ENCODE measurements at regions not wholly inside any gene's neighbourhood (a gene's known extent, or its start where the extent isn't known, plus 50 kb on each side); places are given as distances from the start of the nearest gene placed in this dataset.

GRCh38 chr12:63226792-63227463, 75.9 kb upstream of the AVPR1A start:
- no peak for TF ChIP-seq EZH2 (IDR thresholded peaks at IDR 0.05; ENCODE audit: borderline replicate concordance, low read length)
- TF ChIP-seq, protein P1, sequence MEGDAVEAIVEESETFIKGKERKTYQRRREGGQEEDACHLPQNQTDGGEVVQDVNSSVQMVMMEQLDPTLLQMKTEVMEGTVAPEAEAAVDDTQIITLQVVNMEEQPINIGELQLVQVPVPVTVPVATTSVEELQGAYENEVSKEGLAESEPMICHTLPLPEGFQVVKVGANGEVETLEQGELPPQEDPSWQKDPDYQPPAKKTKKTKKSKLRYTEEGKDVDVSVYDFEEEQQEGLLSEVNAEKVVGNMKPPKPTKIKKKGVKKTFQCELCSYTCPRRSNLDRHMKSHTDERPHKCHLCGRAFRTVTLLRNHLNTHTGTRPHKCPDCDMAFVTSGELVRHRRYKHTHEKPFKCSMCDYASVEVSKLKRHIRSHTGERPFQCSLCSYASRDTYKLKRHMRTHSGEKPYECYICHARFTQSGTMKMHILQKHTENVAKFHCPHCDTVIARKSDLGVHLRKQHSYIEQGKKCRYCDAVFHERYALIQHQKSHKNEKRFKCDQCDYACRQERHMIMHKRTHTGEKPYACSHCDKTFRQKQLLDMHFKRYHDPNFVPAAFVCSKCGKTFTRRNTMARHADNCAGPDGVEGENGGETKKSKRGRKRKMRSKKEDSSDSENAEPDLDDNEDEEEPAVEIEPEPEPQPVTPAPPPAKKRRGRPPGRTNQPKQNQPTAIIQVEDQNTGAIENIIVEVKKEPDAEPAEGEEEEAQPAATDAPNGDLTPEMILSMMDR (conservative IDR thresholded peaks at IDR 0.05 in 1 of 2, IDR thresholded peaks at IDR 0.05 in 1 of 2; ENCODE audit: extremely low read depth in 1 of 2, insufficient read depth in 1 of 2, low read depth in 1 of 2, low read length in 2 of 2) = no peak

Data from mammary epithelial cell (primary cell).